Panc1 (cell line): ENCODE measurements at regions not wholly inside any gene's neighbourhood (a gene's known extent, or its start where the extent isn't known, plus 50 kb on each side); places are given as distances from the start of the nearest gene placed in this dataset.

Source experiments
- ATAC-seq: fragments of 200-7000 bp; cut with Tn5 transposase; 2 replicates; pipeline ENCODE4 v1.9.1; 2020; ENCODE audit warnings: mild to moderate bottlenecking, moderate library complexity
- BruUV-seq: library from RNA; stranded (reverse); fragments of 400-500 nt; replicated peaks from 2 replicates; lab custom pipeline; 2021; lab: Mats Ljungman, UMichigan
- CTCF ChIA-PET: fragments of 300-600 bp; sonication (Branson Sonifier 250); formaldehyde crosslinking; loops from one replicate; lab custom pipeline; 2022; ENCODE audit warnings: antibody characterized with exemption; lab: Charles Lee
- POLR2A ChIA-PET: fragments of 300-600 bp; sonication (Branson Sonifier 250); formaldehyde crosslinking; loops from one replicate; lab custom pipeline; 2022; ENCODE audit warnings: antibody characterized with exemption; lab: Charles Lee
- DNase-seq: peaks from one replicate; pipeline ENCODE4 v3.0.0-alpha.2; 2010; ENCODE audit warnings: low read depth, low spot score
- H3K27ac ChIP-seq: 2 replicates; pipeline ENCODE4 v1.5.1; 2011; ENCODE audit warnings: mild to moderate bottlenecking, low read length, inconsistent platforms
- H3K27me3 ChIP-seq: fragments of 200-500 bp; sonication (Bioruptor generic); 2 replicates; pipeline ENCODE4 v1.6.0; 2014; ENCODE audit warnings: low read length, inconsistent platforms; ENCODE audit not compliant: control insufficient read depth, insufficient read depth
- H3K36me3 ChIP-seq: fragments of 200-500 bp; sonication (Bioruptor generic); 2 replicates; pipeline ENCODE4 v1.5.1; 2014; ENCODE audit warnings: inconsistent platforms, mild to moderate bottlenecking, low read length, moderate library complexity; ENCODE audit not compliant: control insufficient read depth, insufficient read depth
- H3K4me1 ChIP-seq: 2 replicates; pipeline ENCODE4 v1.5.1; 2011; ENCODE audit warnings: inconsistent platforms, mild to moderate bottlenecking, low read length, moderate library complexity; ENCODE audit not compliant: control insufficient read depth, insufficient read depth
- H3K4me3 ChIP-seq, 2 experiments: 2 replicates each; pipeline ENCODE4 v1.5.1; 2011 to 2012; ENCODE audit warnings: low read depth in 2 of 2, low read length in 2 of 2, mild to moderate bottlenecking in 2 of 2, inconsistent platforms in 1 of 2, moderate library complexity in 1 of 2
- H3K9me3 ChIP-seq: fragments of 200-500 bp; sonication (Bioruptor generic); 2 replicates; pipeline ENCODE4 v1.5.1; 2014; ENCODE audit warnings: low read depth, mild to moderate bottlenecking, inconsistent platforms, low read length, moderate library complexity; ENCODE audit not compliant: control insufficient read depth, insufficient read depth
- POLR2AphosphoS5 ChIP-seq: IDR thresholded peaks from 2 replicates; pipeline ENCODE4 v1.6.1; 2012; ENCODE audit warnings: mild to moderate bottlenecking, low read depth, low read length, moderate library complexity
- REST ChIP-seq, 2 experiments: IDR thresholded peaks; 2 replicates each; pipeline ENCODE4 v1.6.1; 2011 to 2012; ENCODE audit warnings: low read depth in 2 of 2, control low read depth in 1 of 2, low read length in 1 of 2, mild to moderate bottlenecking in 1 of 2, moderate library complexity in 1 of 2; ENCODE audit not compliant: insufficient read depth in 1 of 2
- SIN3A ChIP-seq: IDR thresholded peaks from 2 replicates; pipeline ENCODE4 v1.6.1; 2012; ENCODE audit warnings: low read depth, mild to moderate bottlenecking, low read length, moderate library complexity, borderline replicate concordance; ENCODE audit not compliant: insufficient read depth
- TCF7L2 ChIP-seq: IDR thresholded peaks from 2 replicates; pipeline ENCODE4 v1.6.1; 2011; ENCODE audit warnings: mild to moderate bottlenecking, low read depth, low read length, inconsistent platforms
- in situ Hi-C: cut with HindIII; loops from 2 replicates; pipeline ENCODE4 v1.10.0; 2016; ENCODE audit warnings: low sequenced_read_pairs, low pct_unique_long_range_greater_than_20kb
- intact Hi-C: fragments of 100-400 bp; cut with micrococcal nuclease; formaldehyde crosslinking; loops from one replicate; pipeline ENCODE4 v1.10.0; 2022; ENCODE audit not compliant: unreplicated experiment
- TF ChIP-seq, protein P1 (sequence below): fragments of 450-650 bp; IDR thresholded peaks from 2 replicates; pipeline ENCODE4 v1.5.1; 2017; ENCODE audit warnings: mild to moderate bottlenecking

GRCh38 chr4:14877246-14878225, 124.7 kb upstream of the CPEB2 start:
- in situ Hi-C loops (no loop called here), intact Hi-C loops (no loop called here)
- DNase-seq (no peak), ATAC-seq (no peak)
- H3K4me1 ChIP-seq: no peaks in the 10 kb centered on the region
- BruUV-seq: no TSS peak
- no peak overlapping the region for H3K27ac ChIP-seq
- no peaks in the 10 kb centered on the region for H3K36me3 ChIP-seq
- no peaks in the 10 kb centered on the region for H3K9me3 ChIP-seq
- CTCF ChIA-PET: interaction anchor here (0.9 kb wide), 1 partner anchor 293 kb away, joined by 3 read pairs; no protein-coding TSS in a partner anchor
- no peaks in the 10 kb centered on the region for H3K27me3 ChIP-seq
- POLR2A ChIA-PET: no interaction called here
- no peak for TF ChIP-seq TCF7L2
- TF ChIP-seq, protein P1, sequence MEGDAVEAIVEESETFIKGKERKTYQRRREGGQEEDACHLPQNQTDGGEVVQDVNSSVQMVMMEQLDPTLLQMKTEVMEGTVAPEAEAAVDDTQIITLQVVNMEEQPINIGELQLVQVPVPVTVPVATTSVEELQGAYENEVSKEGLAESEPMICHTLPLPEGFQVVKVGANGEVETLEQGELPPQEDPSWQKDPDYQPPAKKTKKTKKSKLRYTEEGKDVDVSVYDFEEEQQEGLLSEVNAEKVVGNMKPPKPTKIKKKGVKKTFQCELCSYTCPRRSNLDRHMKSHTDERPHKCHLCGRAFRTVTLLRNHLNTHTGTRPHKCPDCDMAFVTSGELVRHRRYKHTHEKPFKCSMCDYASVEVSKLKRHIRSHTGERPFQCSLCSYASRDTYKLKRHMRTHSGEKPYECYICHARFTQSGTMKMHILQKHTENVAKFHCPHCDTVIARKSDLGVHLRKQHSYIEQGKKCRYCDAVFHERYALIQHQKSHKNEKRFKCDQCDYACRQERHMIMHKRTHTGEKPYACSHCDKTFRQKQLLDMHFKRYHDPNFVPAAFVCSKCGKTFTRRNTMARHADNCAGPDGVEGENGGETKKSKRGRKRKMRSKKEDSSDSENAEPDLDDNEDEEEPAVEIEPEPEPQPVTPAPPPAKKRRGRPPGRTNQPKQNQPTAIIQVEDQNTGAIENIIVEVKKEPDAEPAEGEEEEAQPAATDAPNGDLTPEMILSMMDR: no peak
- no peak overlapping the region for H3K4me3 ChIP-seq

DNA sequence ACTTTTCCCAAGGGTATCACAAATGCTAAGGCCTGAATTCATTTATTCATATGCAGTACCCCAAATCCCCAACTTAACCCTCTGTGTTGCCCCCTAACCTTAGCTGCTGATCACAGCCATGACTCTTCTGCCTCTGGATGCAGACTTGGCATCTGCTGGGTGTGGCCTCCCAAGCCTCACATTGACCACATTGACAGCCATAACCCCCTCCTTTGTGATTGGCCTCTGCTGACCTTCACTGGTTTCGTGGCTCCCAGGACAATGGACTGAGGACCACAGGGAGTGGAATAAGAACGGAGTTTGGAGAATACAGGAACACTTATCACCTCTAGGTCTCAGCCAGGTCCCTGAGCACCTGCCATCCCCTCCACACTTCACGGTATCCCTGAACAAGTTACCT, 123.6 kb upstream of the CPEB2 start:
- ChIA-PET CTCF (no interaction called here), POLR2A (no interaction called here)
- TF ChIP-seq REST (IDR thresholded peaks at IDR 0.05; ENCODE audit: insufficient read depth in 1 of 2, low read depth in 2 of 2, low read length in 1 of 2) (no peak), SIN3A (no peak), TCF7L2 (no peak), POLR2AphosphoS5 (no peak)
- TF ChIP-seq, protein P1: no peak
- DNase-seq: no peak
- no peaks in the 10 kb centered on the region for H3K9me3 ChIP-seq
- ATAC-seq: no peak
- no peaks in the 10 kb centered on the region for H3K36me3 ChIP-seq
- no peak overlapping the region for H3K4me3 ChIP-seq
- no peaks in the 10 kb centered on the region for H3K27me3 ChIP-seq
- no peak overlapping the region for H3K27ac ChIP-seq
- no TSS peak for BruUV-seq
- H3K4me1 ChIP-seq: no peaks in the 10 kb centered on the region
- intact Hi-C loops (no loop called here), in situ Hi-C loops (no loop called here)
